A549 (cell line): ENCODE measurements at regions not wholly inside any gene's neighbourhood (a gene's known extent, or its start where the extent isn't known, plus 50 kb on each side); places are given as distances from the start of the nearest gene placed in this dataset.

Experiments used
- ATAC-seq, 2 experiments: fragments of 200-7000 bp in 1 of 2; fragments of >200 bp in 1 of 2; cut with Nextera tagmentation in 1 of 2; cut with Tn5 transposase in 1 of 2; 3 replicates each; pipeline versions ENCODE4 v1.8.0 to v1.9.1; 2018 to 2020; ENCODE audit warnings: mild to moderate bottlenecking in 1 of 2, moderate library complexity in 1 of 2
- CTCF ChIA-PET: fragments of 300-600 bp; sonication (Branson Sonifier 250); formaldehyde crosslinking; extraction: SDS; loops from one replicate; lab custom pipeline; 2021; ENCODE audit warnings: antibody characterized with exemption, inconsistent platforms; lab: Yijun Ruan, JAX
- POLR2A ChIA-PET: fragments of 350-600 bp; formaldehyde crosslinking; extraction: SDS; loops from one replicate; lab custom pipeline; 2021; ENCODE audit warnings: antibody characterized with exemption, inconsistent platforms; lab: Yijun Ruan, JAX
- DNase-seq, 2 experiments: peaks; one replicate each; pipeline versions ENCODE4 v3.0.0 to v3.0.0-alpha.2; 2011 to 2016; ENCODE audit warnings: low read depth in 1 of 2, low spot score in 1 of 2
- FAIRE-seq: peaks from 2 replicates; lab custom pipeline; 2011; peaks lifted over from hg19 to GRCh38; lab: Jason Lieb, UNC
- H3K27ac ChIP-seq, 2 experiments: fragments of >200 bp; sonication (Bioruptor Twin); formaldehyde crosslinking; 3 replicates each; pipeline ENCODE4 v1.5.1; 2016 to 2017
- H3K4me1 ChIP-seq: fragments of >200 bp; sonication (Bioruptor Twin); formaldehyde crosslinking; 3 replicates; pipeline ENCODE4 v1.6.1; 2016
- H3K4me2 ChIP-seq: fragments of >200 bp; sonication (Bioruptor Twin); formaldehyde crosslinking; 3 replicates; pipeline ENCODE4 v1.6.1; 2016
- H3K4me3 ChIP-seq: fragments of >200 bp; sonication (Bioruptor Twin); formaldehyde crosslinking; 3 replicates; pipeline ENCODE4 v1.5.1; 2016
- H3K9me3 ChIP-seq: fragments of >200 bp; sonication (Bioruptor Twin); formaldehyde crosslinking; 3 replicates; pipeline ENCODE4 v1.6.1; 2016
- ATOH8 ChIP-seq: fragments of 250-450 bp; sonication (Bioruptor Pico); IDR thresholded peaks from 2 replicates; pipeline ENCODE4 v1.5.0; 2020; ENCODE audit warnings: low read depth, mild to moderate bottlenecking, moderate library complexity
- BCL3 ChIP-seq: fragments of >200 bp; sonication (Bioruptor Twin); formaldehyde crosslinking; IDR thresholded peaks from 3 replicates; pipeline ENCODE4 v1.6.1; 2016
- CBX8 ChIP-seq: fragments of 200-600 bp; sonication (generic); IDR thresholded peaks from 2 replicates; pipeline ENCODE4 v1.6.1; 2016
- CHD2 ChIP-seq: fragments of 150-350 bp; IDR thresholded peaks from 2 replicates; pipeline ENCODE4 v1.6.1; 2014; ENCODE audit warnings: low read length; ENCODE audit not compliant: partially characterized antibody
- CTCF ChIP-seq: fragments of >200 bp; sonication (Bioruptor Twin); formaldehyde crosslinking; IDR thresholded peaks from 3 replicates; pipeline ENCODE4 v1.5.1; 2016
- EHF ChIP-seq: fragments of 250-450 bp; sonication (Bioruptor Pico); IDR thresholded peaks from 2 replicates; pipeline ENCODE4 v1.5.0; 2020; ENCODE audit warnings: mild to moderate bottlenecking
- ELK1 ChIP-seq: fragments of 150-350 bp; IDR thresholded peaks from 2 replicates; pipeline ENCODE4 v1.6.1; 2014; ENCODE audit warnings: low read depth, mild to moderate bottlenecking, low read length
- GATA3 ChIP-seq: IDR thresholded peaks from 2 replicates; pipeline ENCODE4 v1.6.1; 2012; ENCODE audit warnings: borderline replicate concordance
- HDAC2 ChIP-seq: fragments of 200-600 bp; sonication (generic); IDR thresholded peaks from 2 replicates; pipeline ENCODE4 v1.6.1; 2016
- HOXB13 ChIP-seq: fragments of 250-450 bp; sonication (Bioruptor Pico); IDR thresholded peaks from 2 replicates; pipeline ENCODE4 v1.5.0; 2020; ENCODE audit warnings: low read depth, mild to moderate bottlenecking, moderate library complexity
- HOXB5 ChIP-seq: fragments of 250-450 bp; sonication (Bioruptor Pico); IDR thresholded peaks from 2 replicates; pipeline ENCODE4 v1.5.0; 2020; ENCODE audit warnings: mild to moderate bottlenecking, moderate library complexity
- MAZ ChIP-seq: fragments of 150-350 bp; IDR thresholded peaks from 2 replicates; pipeline ENCODE4 v1.6.1; 2014; ENCODE audit warnings: antibody characterized with exemption, low read depth, low read length, borderline replicate concordance
- MYC ChIP-seq: IDR thresholded peaks from 2 replicates; pipeline ENCODE4 v1.6.1; 2012; ENCODE audit warnings: mild to moderate bottlenecking, inconsistent platforms, low read length, improper control_type of control experiment, borderline replicate concordance
- NR3C1 ChIP-seq: fragments of >200 bp; sonication (Bioruptor Twin); formaldehyde crosslinking; IDR thresholded peaks from 3 replicates; pipeline ENCODE4 v1.6.1; 2017
- PHF8 ChIP-seq: fragments of 200-600 bp; sonication (generic); IDR thresholded peaks from 2 replicates; pipeline ENCODE4 v1.6.1; 2016; ENCODE audit warnings: low read depth, mild to moderate bottlenecking, antibody characterized with exemption, moderate library complexity, borderline replicate concordance
- POLR2A ChIP-seq: IDR thresholded peaks from 2 replicates; pipeline ENCODE4 v1.6.1; 2012; ENCODE audit warnings: mild to moderate bottlenecking, low read length
- RCOR1 ChIP-seq: fragments of 150-350 bp; IDR thresholded peaks from 2 replicates; pipeline ENCODE4 v1.6.1; 2014; ENCODE audit warnings: antibody characterized with exemption, low read length, low read depth
- TFCP2L1 ChIP-seq: fragments of 250-450 bp; sonication (Bioruptor Pico); IDR thresholded peaks from 2 replicates; pipeline ENCODE4 v1.5.0; 2021; ENCODE audit warnings: mild to moderate bottlenecking
- TP53 ChIP-seq: fragments of 250-450 bp; sonication (Bioruptor Pico); IDR thresholded peaks from 2 replicates; pipeline ENCODE4 v1.5.0; 2021; ENCODE audit warnings: mild to moderate bottlenecking, moderate library complexity
- ZFP36 ChIP-seq: fragments of 450-650 bp; IDR thresholded peaks from 2 replicates; pipeline ENCODE4 v1.6.1; 2014; ENCODE audit warnings: borderline replicate concordance; ENCODE audit not compliant: partially characterized antibody
- ZSCAN20 ChIP-seq: fragments of 250-450 bp; sonication (Bioruptor Pico); IDR thresholded peaks from 2 replicates; pipeline ENCODE4 v1.8.0; 2022; ENCODE audit warnings: mild to moderate bottlenecking, moderate library complexity
- WGBS: methylation state at CpG from one replicate; pipeline ENCODE4 v1.1.6; 2017; ENCODE audit errors: missing lambda C conversion rate; 5-methylcytosine and 5-hydroxymethylcytosine counted together

GRCh38 chr13:47475441-47475948 is 525.6 kb downstream of the SUCLA2 start:
- 30% methylated on average over 11 of the region's 11 CpGs for WGBS
- CTCF ChIA-PET: no interaction called here
- no peak for TF ChIP-seq ELK1
- no peak for TF ChIP-seq ZFP36
- TF ChIP-seq ZSCAN20 (CRISPR knock-in tag): no peak
- no peak for TF ChIP-seq PHF8
- no peak for TF ChIP-seq TFCP2L1 (CRISPR knock-in tag)
- TF ChIP-seq CTCF: no peak
- no peak for TF ChIP-seq TP53 (CRISPR knock-in tag)
- TF ChIP-seq ATOH8: no peak
- no peak for TF ChIP-seq MYC
- TF ChIP-seq NR3C1: no peak
- no peak for TF ChIP-seq GATA3
- TF ChIP-seq BCL3: no peak
- TF ChIP-seq HOXB13 (CRISPR knock-in tag): no peak
- no peak for TF ChIP-seq HDAC2
- no peak for TF ChIP-seq EHF
- TF ChIP-seq CHD2: no peak
- no peak for TF ChIP-seq CBX8
- TF ChIP-seq, all 56 proteins: peak for 0
- POLR2A ChIA-PET: no interaction called here
- Histone ChIP-seq H3K4me2 (no peak overlapping the region), H3K4me1 (no peaks in the 10 kb centered on the region), H3K27ac (no peak overlapping the region), H3K9me3 (no peaks in the 10 kb centered on the region), H3K4me3 (no peak overlapping the region)
- DNase-seq (no peak), FAIRE-seq (no peak), ATAC-seq (no peak)

GRCh38 chr13:47474839-47475238 is 526.2 kb downstream of the SUCLA2 start:
- POLR2A ChIA-PET: no interaction called here
- Histone ChIP-seq H3K4me1 (no peaks in the 10 kb centered on the region), H3K4me2 (no peak overlapping the region), H3K9me3 (no peaks in the 10 kb centered on the region), H3K27ac (no peak overlapping the region), H3K4me3 (no peak overlapping the region)
- CTCF ChIA-PET: no interaction called here
- 9% methylated on average over 8 of the region's 8 CpGs for WGBS
- ATAC-seq (no peak), FAIRE-seq (no peak), DNase-seq (no peak)
- TF ChIP-seq TFCP2L1 (CRISPR knock-in tag) (no peak), HOXB5 (CRISPR knock-in tag) (no peak), HDAC2 (no peak), NR3C1 (no peak), POLR2A (no peak), RCOR1 (no peak), MAZ (no peak)
- TF ChIP-seq, all 56 proteins: peak for 0
